Spleen (tissue), 11 donors: ENCODE measurements at regions not wholly inside any gene's neighbourhood (a gene's known extent, or its start where the extent isn't known, plus 50 kb on each side); places are given as distances from the start of the nearest gene placed in this dataset.

Experiments
- DNase-seq: peaks from one replicate; pipeline ENCODE4 v3.0.0-alpha.2; 2020
- H3K27ac ChIP-seq, 8 donors: fragments of 200-600 bp; sonication (generic) in 7 of 8; 1 replicate in 4 of 8; 2 replicates in 4 of 8; pipeline versions ENCODE4 v1.5.0 to v1.8.0; 2016 to 2021; ENCODE audit warnings: inconsistent platforms in 4 of 8, mild to moderate bottlenecking in 4 of 8, moderate library complexity in 1 of 8
- H3K27me3 ChIP-seq, 7 donors: fragments of 200-600 bp; sonication (generic) in 6 of 7; replicated peaks in 1 of 7; 1 replicate in 4 of 7; 2 replicates in 3 of 7; pipeline versions ENCODE4 v1.5.0 to v1.8.0; 2016 to 2021; ENCODE audit warnings: inconsistent platforms in 3 of 7, mild to moderate bottlenecking in 1 of 7
- H3K36me3 ChIP-seq, 6 donors: fragments of 200-600 bp; sonication (generic) in 5 of 6; 1 replicate in 4 of 6; 2 replicates in 2 of 6; pipeline versions ENCODE4 v1.5.0 to v1.8.0; 2016 to 2021; ENCODE audit warnings: inconsistent platforms in 2 of 6
- H3K4me1 ChIP-seq, 6 donors: fragments of 200-600 bp; sonication (generic) in 5 of 6; 1 replicate in 3 of 6; 2 replicates in 3 of 6; pipeline versions ENCODE4 v1.5.0 to v1.8.0; 2016 to 2021; ENCODE audit warnings: inconsistent platforms in 3 of 6
- H3K4me3 ChIP-seq, 8 donors: fragments of 200-600 bp; sonication (generic) in 7 of 8; 1 replicate in 4 of 8; 2 replicates in 4 of 8; pipeline versions ENCODE4 v1.5.0 to v1.8.0; 2016 to 2021; ENCODE audit warnings: inconsistent platforms in 4 of 8, mild to moderate bottlenecking in 4 of 8, moderate library complexity in 2 of 8
- H3K9me3 ChIP-seq, 8 donors: fragments of 200-600 bp; sonication (generic) in 7 of 8; 1 replicate in 4 of 8; 2 replicates in 4 of 8; pipeline versions ENCODE4 v1.5.0 to v1.8.0; 2016 to 2021; ENCODE audit warnings: inconsistent platforms in 4 of 8
- CTCF ChIP-seq, 11 experiments: fragments of 200-600 bp in 7 of 11; fragments of 450-650 bp in 4 of 11; sonication (generic) in 4 of 11; IDR thresholded peaks in 8 of 11; conservative IDR thresholded peaks in 3 of 11; 1 replicate in 7 of 11; 2 replicates in 4 of 11; pipeline versions ENCODE4 v1.4.0 to v1.8.0; 2016 to 2021; ENCODE audit warnings: antibody characterized with exemption in 11 of 11, inconsistent platforms in 4 of 11, mild to moderate bottlenecking in 1 of 11
- POLR2A ChIP-seq, 3 donors: fragments of 450-650 bp; IDR thresholded peaks; one replicate each; pipeline ENCODE4 v1.5.1; 2017; ENCODE audit warnings: antibody characterized with exemption in 3 of 3, mild to moderate bottlenecking in 1 of 3
- POLR2AphosphoS5 ChIP-seq, 3 donors: sonication (generic); formaldehyde crosslinking; IDR thresholded peaks; one replicate each; pipeline ENCODE4 v1.5.1; 2017; ENCODE audit warnings: antibody characterized with exemption in 3 of 3
- WGBS, 5 donors: extraction: QIAGEN DNeasy Blood & Tissue Kit in 3 of 5; methylation state at CpG; one replicate each; pipeline versions ENCODE4 v1.1.5 to v1.1.7; 2013 to 2018; 5-methylcytosine and 5-hydroxymethylcytosine counted together
- intact Hi-C: fragments of 100-400 bp; cut with DNase I; formaldehyde crosslinking; loops from one replicate; pipeline ENCODE4 v1.15.0; 2023; ENCODE audit warnings: low total_unique reads
- donor health status: healthy with polysubstance abuse.
- donor health status: DM: no; HTN: no; CAD: no; lungs with moderate emphysema.
- donor health status: DM: no; HTN: no; CAD: no.
- donor health status: Bipolar disorder and iron deficiency.
- donor health status: healthy.
- donor health status: DM: no; HTN: no; CAD: no.
- donor health status: DM: yes; HTN: yes; CAD: no.

GRCh38 chr2:36214691-36215090, 140.9 kb upstream of the CRIM1 start:
- no peak overlapping the region for H3K27ac ChIP-seq
- intact Hi-C loops = no loop called here

GRCh38 chr2:36203366-36203765, 152.2 kb upstream of the CRIM1 start:
- 53 to 66% (median 65%) methylated on average over 5 of the region's 5 CpGs for WGBS, 5 donors
- H3K4me3 ChIP-seq = no peak overlapping the region
- no peak for TF ChIP-seq POLR2A (IDR thresholded peaks at IDR 0.05)

More at GRCh38 chr2:36214691-36215090, 140.9 kb upstream of the CRIM1 start:
- H3K4me3 ChIP-seq = no peak overlapping the region
- no peaks in the 10 kb centered on the region for H3K27me3 ChIP-seq
- H3K36me3 ChIP-seq = no peaks in the 10 kb centered on the region
- DNase-seq = no peak
- peaks cover 0 to 9% (median 0%) of the 10 kb centered on the region in 8 donors for H3K9me3 ChIP-seq
- H3K4me1 ChIP-seq = no peaks in the 10 kb centered on the region
- TF ChIP-seq POLR2A (IDR thresholded peaks at IDR 0.05) (no peak), CTCF (IDR thresholded peaks at IDR 0.05 in 8 of 11, conservative IDR thresholded peaks at IDR 0.05 in 3 of 11) (no peak), POLR2AphosphoS5 (IDR thresholded peaks at IDR 0.05) (no peak)
- WGBS, 5 donors = 75 to 81% (median 77%) methylated on average over 2 of the region's 2 CpGs

GRCh38 chr2:36197181-36197971, 158.2 kb upstream of the CRIM1 start:
- no peak overlapping the region for H3K4me3 ChIP-seq
- no peaks in the 10 kb centered on the region for H3K27me3 ChIP-seq
- H3K27ac ChIP-seq = no peak overlapping the region
- H3K4me1 ChIP-seq = no peaks in the 10 kb centered on the region
- WGBS, 5 donors = 75 to 85% (median 82%) methylated on average over 5 of the region's 5 CpGs
- DNase-seq = no peak
- peaks cover 0 to 23% (median 14%) of the 10 kb centered on the region in 8 donors for H3K9me3 ChIP-seq
- H3K36me3 ChIP-seq = no peaks in the 10 kb centered on the region
- intact Hi-C loops = no loop called here
- TF ChIP-seq POLR2A (IDR thresholded peaks at IDR 0.05) = no peak
- TF ChIP-seq POLR2AphosphoS5 (IDR thresholded peaks at IDR 0.05) = no peak
- TF ChIP-seq CTCF (IDR thresholded peaks at IDR 0.05 in 8 of 11, conservative IDR thresholded peaks at IDR 0.05 in 3 of 11) = no peak

More at GRCh38 chr2:36203366-36203765, 152.2 kb upstream of the CRIM1 start:
- intact Hi-C loops = no loop called here
- no peak overlapping the region for H3K27ac ChIP-seq
- no peaks in the 10 kb centered on the region for H3K27me3 ChIP-seq
- no peaks in the 10 kb centered on the region for H3K36me3 ChIP-seq
- peaks cover 0 to 23% (median 14%) of the 10 kb centered on the region in 8 donors for H3K9me3 ChIP-seq
- DNase-seq = no peak
- no peaks in the 10 kb centered on the region for H3K4me1 ChIP-seq

- DNase-seq = no peak
Observed at GRCh38 chr2:36193680-36194079, 161.9 kb upstream of the CRIM1 start.

More at GRCh38 chr2:36193680-36194079, 161.9 kb upstream of the CRIM1 start:
- no peaks in the 10 kb centered on the region for H3K36me3 ChIP-seq
- no peak overlapping the region for H3K27ac ChIP-seq
- intact Hi-C loops = no loop called here
- H3K4me1 ChIP-seq = no peaks in the 10 kb centered on the region
- H3K9me3 ChIP-seq = no peaks in the 10 kb centered on the region
- no peak overlapping the region for H3K4me3 ChIP-seq
- TF ChIP-seq CTCF (IDR thresholded peaks at IDR 0.05 in 8 of 11, conservative IDR thresholded peaks at IDR 0.05 in 3 of 11) (no peak), POLR2A (IDR thresholded peaks at IDR 0.05) (no peak), POLR2AphosphoS5 (IDR thresholded peaks at IDR 0.05) (no peak)
- H3K27me3 ChIP-seq = no peaks in the 10 kb centered on the region
